ENCODE measurements at regions not wholly inside any gene's neighbourhood (a gene's known extent, or its start where the extent isn't known, plus 50 kb on each side); places are given as distances from the start of the nearest gene placed in this dataset.
A peak's percentile ranks its signal among the peaks of the same experiment; 100 is the strongest.

DNA sequence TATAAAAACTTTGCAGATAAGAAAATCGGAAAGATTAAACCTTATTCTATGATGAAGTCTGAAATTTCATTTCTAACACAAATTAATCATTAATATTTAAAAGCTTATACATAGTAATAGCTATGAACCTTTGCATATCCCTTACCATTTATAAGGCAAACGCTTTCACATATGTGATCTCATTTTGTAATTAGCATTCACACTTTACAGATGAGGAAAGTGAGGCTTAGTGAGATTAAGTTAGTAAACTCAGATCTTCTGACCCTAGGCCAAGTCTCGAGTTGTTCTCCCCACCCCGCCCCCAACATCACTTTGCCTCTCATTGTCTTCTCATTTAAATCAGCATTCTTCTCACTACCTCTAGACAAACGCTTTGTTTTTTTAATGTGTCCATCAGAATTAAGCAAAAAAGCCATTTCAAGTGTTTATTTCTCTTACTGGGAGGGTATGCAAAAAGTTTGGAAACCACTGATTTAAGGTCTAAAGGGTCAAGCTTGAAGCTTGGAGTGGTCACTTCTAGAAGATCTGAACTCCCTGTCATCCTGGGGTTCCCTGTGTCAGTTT, 172.9 kb upstream of the BCL6 start:
- TF ChIP-seq POLR2A (IDR thresholded peaks at IDR 0.05) = no peak
- no peak for TF ChIP-seq CTCF (IDR thresholded peaks at IDR 0.05)
- no peak overlapping the region for H3K4me3 ChIP-seq
- H3K9me3 ChIP-seq = no peaks in the 10 kb centered on the region
- no peaks in the 10 kb centered on the region for H3K36me3 ChIP-seq
- DNase-seq = no peak
- H3K4me1 ChIP-seq = peaks cover 0 to 4% of the 10 kb centered on the region in 2 donors
- H3K27ac ChIP-seq = peak overlapping the region in 1 of 2 donors; percentile 10
- intact Hi-C loops (cut with DNase I; ENCODE audit: low total_unique reads) = no loop called here
- H3K27me3 ChIP-seq = no peaks in the 10 kb centered on the region

- no peaks in the 10 kb centered on the region for H3K36me3 ChIP-seq
- no peaks in the 10 kb centered on the region for H3K27me3 ChIP-seq
- H3K4me1 ChIP-seq = peaks cover 0 to 4% of the 10 kb centered on the region in 2 donors
- TF ChIP-seq CTCF (IDR thresholded peaks at IDR 0.05) = no peak
- no peak for TF ChIP-seq POLR2A (IDR thresholded peaks at IDR 0.05)
- no peak overlapping the region for H3K27ac ChIP-seq
- no peak overlapping the region for H3K4me3 ChIP-seq
- no peak for DNase-seq
- intact Hi-C loops (cut with DNase I; ENCODE audit: low total_unique reads) = no loop called here
- no peaks in the 10 kb centered on the region for H3K9me3 ChIP-seq
These were observed 173.8 kb upstream of the BCL6 start for GRCh38 chr3:187919048-187919447.

- H3K4me1 ChIP-seq = peaks cover 0 to 4% of the 10 kb centered on the region in 2 donors
- DNase-seq = no peak
- intact Hi-C loops (cut with DNase I; ENCODE audit: low total_unique reads) = no loop called here
- no peaks in the 10 kb centered on the region for H3K36me3 ChIP-seq
- no peak overlapping the region for H3K27ac ChIP-seq
- no peaks in the 10 kb centered on the region for H3K9me3 ChIP-seq
- TF ChIP-seq POLR2A (IDR thresholded peaks at IDR 0.05) (no peak), CTCF (IDR thresholded peaks at IDR 0.05) (no peak)
- no peak overlapping the region for H3K4me3 ChIP-seq
- H3K27me3 ChIP-seq = no peaks in the 10 kb centered on the region
These were observed 174.3 kb upstream of the BCL6 start for GRCh38 chr3:187919544-187919943.

DNA sequence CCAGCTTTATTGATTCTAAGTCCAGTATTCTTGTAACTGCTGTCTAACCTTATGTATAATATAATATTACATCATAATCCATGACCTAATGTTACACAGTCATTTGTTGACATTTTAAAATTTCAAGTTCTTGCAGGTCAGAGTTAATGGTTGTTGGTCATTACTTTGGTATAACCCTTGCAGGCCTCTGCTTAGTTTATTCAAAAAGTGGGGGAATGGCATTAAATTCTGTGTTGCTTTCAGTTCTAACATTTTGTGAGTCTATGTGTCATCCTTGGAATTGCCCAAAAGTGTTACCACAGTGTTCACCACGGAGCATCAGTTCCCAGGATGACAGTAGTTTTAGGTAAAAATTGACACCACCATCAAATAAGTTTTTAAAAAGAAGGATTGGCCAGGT, 174.8 kb upstream of the BCL6 start:
- intact Hi-C loops (cut with DNase I; ENCODE audit: low total_unique reads) = no loop called here
- Histone ChIP-seq H3K4me1 (peaks cover 0 to 4% of the 10 kb centered on the region in 2 donors), H3K27me3 (no peaks in the 10 kb centered on the region), H3K9me3 (no peaks in the 10 kb centered on the region), H3K36me3 (no peaks in the 10 kb centered on the region), H3K4me3 (no peak overlapping the region), H3K27ac (no peak overlapping the region)
- DNase-seq = no peak
- TF ChIP-seq CTCF (IDR thresholded peaks at IDR 0.05) (no peak), POLR2A (IDR thresholded peaks at IDR 0.05) (no peak)

- Histone ChIP-seq H3K36me3 (no peaks in the 10 kb centered on the region), H3K9me3 (no peaks in the 10 kb centered on the region), H3K27ac (peak overlapping the region in 1 of 2 donors; percentile 8), H3K4me1 (peaks cover 0 to 4% of the 10 kb centered on the region in 2 donors), H3K27me3 (no peaks in the 10 kb centered on the region), H3K4me3 (no peak overlapping the region)
- intact Hi-C loops (cut with DNase I; ENCODE audit: low total_unique reads) = no loop called here
- TF ChIP-seq POLR2A (IDR thresholded peaks at IDR 0.05) (no peak), CTCF (IDR thresholded peaks at IDR 0.05) (no peak)
- peak; percentile 30 to 38 for DNase-seq
These were observed 175.6 kb upstream of the BCL6 start for GRCh38 chr3:187920913-187921312.

Measured in uterus (tissue), 3 donors.